ENCODE measurements at regions not wholly inside any gene's neighbourhood (a gene's known extent, or its start where the extent isn't known, plus 50 kb on each side); places are given as distances from the start of the nearest gene placed in this dataset.
A peak's percentile ranks its signal among the peaks of the same experiment; 100 is the strongest.

DNA sequence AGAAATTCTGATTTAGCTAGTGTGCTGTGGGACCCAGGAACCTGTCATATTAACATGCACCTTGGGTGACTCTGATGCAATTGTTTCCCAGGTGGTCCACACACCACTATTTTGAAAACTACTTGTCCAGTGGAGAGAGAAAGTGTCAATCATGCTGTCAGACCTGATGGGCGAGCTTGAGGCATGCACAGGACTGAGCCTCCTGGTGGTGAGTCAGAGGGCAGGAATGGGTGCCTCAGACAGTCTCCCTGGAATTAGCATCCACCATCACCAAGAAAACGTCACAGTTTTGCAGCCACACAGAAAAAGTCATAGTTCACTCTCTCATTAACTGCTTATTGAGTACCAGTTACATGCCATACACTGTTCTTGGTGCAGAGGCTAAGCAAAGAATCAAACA lies 181.8 kb upstream of the MAOA start:
- DNase-seq, result peak; percentile 1 to 50
- no peaks in the 10 kb centered on the region for H3K9me3 ChIP-seq (ENCODE audit: insufficient read depth, low read depth)
- no peak overlapping the region for H3K4me3 ChIP-seq
- ChIA-PET CTCF (no interaction called here), POLR2A (ENCODE audit: unreplicated experiment) (no interaction called here)
- H4K20me1 ChIP-seq (ENCODE audit: insufficient read depth), result no peaks in the 10 kb centered on the region
- H3K79me2 ChIP-seq (ENCODE audit: low read depth), result no peaks in the 10 kb centered on the region
- BruUV-seq (replicated peaks), result no TSS peak
- intact Hi-C loops (cut with micrococcal nuclease; ENCODE audit: unreplicated experiment), result no loop called here
- H3K27me3 ChIP-seq (ENCODE audit: insufficient read depth, low read depth), result no peaks in the 10 kb centered on the region
- no peaks in the 10 kb centered on the region for H3K4me1 ChIP-seq (replicated peaks; ENCODE audit: insufficient read depth)
- no peak overlapping the region for H3K27ac ChIP-seq
- no peaks in the 10 kb centered on the region for H3K36me3 ChIP-seq (ENCODE audit: low read depth)
- H3K9me2 ChIP-seq (ENCODE audit: insufficient read depth), result no peaks in the 10 kb centered on the region
- TF ChIP-seq, protein P1, sequence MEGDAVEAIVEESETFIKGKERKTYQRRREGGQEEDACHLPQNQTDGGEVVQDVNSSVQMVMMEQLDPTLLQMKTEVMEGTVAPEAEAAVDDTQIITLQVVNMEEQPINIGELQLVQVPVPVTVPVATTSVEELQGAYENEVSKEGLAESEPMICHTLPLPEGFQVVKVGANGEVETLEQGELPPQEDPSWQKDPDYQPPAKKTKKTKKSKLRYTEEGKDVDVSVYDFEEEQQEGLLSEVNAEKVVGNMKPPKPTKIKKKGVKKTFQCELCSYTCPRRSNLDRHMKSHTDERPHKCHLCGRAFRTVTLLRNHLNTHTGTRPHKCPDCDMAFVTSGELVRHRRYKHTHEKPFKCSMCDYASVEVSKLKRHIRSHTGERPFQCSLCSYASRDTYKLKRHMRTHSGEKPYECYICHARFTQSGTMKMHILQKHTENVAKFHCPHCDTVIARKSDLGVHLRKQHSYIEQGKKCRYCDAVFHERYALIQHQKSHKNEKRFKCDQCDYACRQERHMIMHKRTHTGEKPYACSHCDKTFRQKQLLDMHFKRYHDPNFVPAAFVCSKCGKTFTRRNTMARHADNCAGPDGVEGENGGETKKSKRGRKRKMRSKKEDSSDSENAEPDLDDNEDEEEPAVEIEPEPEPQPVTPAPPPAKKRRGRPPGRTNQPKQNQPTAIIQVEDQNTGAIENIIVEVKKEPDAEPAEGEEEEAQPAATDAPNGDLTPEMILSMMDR (conservative IDR thresholded peaks at IDR 0.05), result no peak
- no peak for TF ChIP-seq EZH2 (IDR thresholded peaks at IDR 0.05; ENCODE audit: low read depth)
- H3F3A ChIP-seq (ENCODE audit: insufficient read depth, low read depth), result no peaks in the 10 kb centered on the region
- H2AFZ ChIP-seq, result no peak overlapping the region
- no peak overlapping the region for H3K4me2 ChIP-seq

DNA sequence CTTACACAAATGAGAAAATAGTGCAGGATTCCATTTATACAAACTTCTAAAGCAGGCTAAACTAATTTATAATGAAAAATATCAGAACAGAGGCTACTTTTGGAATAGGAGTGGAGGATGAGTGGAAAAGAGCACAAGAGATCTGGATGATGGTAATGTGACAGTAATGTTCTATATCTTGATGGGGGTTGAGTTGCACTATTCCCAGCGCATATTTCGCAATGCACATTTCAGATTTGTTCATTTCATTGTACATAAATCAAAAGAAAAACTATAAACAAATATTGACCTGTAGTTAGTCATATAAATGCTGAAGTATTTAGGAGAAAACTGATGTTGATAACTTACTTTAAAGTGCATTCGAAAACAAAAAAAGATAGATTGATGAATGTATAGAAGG lies 177.0 kb upstream of the MAOA start:
- no peaks in the 10 kb centered on the region for H3K36me3 ChIP-seq (ENCODE audit: low read depth)
- no peaks in the 10 kb centered on the region for H3K4me1 ChIP-seq (replicated peaks; ENCODE audit: insufficient read depth)
- H3K27me3 ChIP-seq (ENCODE audit: insufficient read depth, low read depth), result no peaks in the 10 kb centered on the region
- no peak overlapping the region for H3K27ac ChIP-seq
- no peaks in the 10 kb centered on the region for H4K20me1 ChIP-seq (ENCODE audit: insufficient read depth)
- TF ChIP-seq EZH2 (IDR thresholded peaks at IDR 0.05; ENCODE audit: low read depth), result no peak
- TF ChIP-seq, protein P1 (conservative IDR thresholded peaks at IDR 0.05), result no peak
- H3K4me3 ChIP-seq, result no peak overlapping the region
- no peaks in the 10 kb centered on the region for H3K9me2 ChIP-seq (ENCODE audit: insufficient read depth)
- BruUV-seq (replicated peaks), result no TSS peak
- H3K9me3 ChIP-seq (ENCODE audit: insufficient read depth, low read depth), result no peaks in the 10 kb centered on the region
- no peak overlapping the region for H2AFZ ChIP-seq
- no peaks in the 10 kb centered on the region for H3F3A ChIP-seq (ENCODE audit: insufficient read depth, low read depth)
- POLR2A ChIA-PET (ENCODE audit: unreplicated experiment), result interaction anchor here (0.5 kb wide), 1 partner anchor 37 kb away, joined by 3 read pairs; no protein-coding TSS in a partner anchor
- intact Hi-C loops (cut with micrococcal nuclease; ENCODE audit: unreplicated experiment), result no loop called here
- H3K79me2 ChIP-seq (ENCODE audit: low read depth), result no peaks in the 10 kb centered on the region
- no peak overlapping the region for H3K4me2 ChIP-seq
- DNase-seq, result no peak
- CTCF ChIA-PET, result no interaction called here

DNA sequence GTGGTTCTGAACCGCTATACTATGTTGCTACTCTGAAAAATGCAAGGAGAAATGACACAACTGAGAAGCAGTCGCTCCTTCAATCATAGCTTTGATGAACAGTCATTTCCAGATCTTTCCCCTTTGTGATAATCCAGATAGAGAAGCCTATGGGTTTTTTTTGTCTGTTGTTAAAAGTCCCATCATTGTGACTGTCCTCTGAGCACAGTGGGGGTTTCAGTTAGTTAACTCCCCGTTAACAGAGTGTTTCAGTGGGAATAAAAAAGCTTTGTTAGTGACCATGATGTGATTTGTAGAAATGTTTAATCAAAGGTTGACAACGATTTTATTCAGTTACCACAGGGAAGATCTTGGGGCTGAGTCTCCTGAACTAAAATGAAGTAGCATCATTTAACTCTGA lies 176.2 kb upstream of the MAOA start:
- no TSS peak for BruUV-seq (replicated peaks)
- H2AFZ ChIP-seq, result no peak overlapping the region
- DNase-seq, result no peak
- H3K4me3 ChIP-seq, result no peak overlapping the region
- ChIA-PET POLR2A (ENCODE audit: unreplicated experiment) (interaction anchor here (0.6 kb wide), 1 partner anchor 125 kb away, joined by 5 read pairs; no protein-coding TSS in a partner anchor), CTCF (no interaction called here)
- no peaks in the 10 kb centered on the region for H3K36me3 ChIP-seq (ENCODE audit: low read depth)
- H3K9me3 ChIP-seq (ENCODE audit: insufficient read depth, low read depth), result no peaks in the 10 kb centered on the region
- intact Hi-C loops (cut with micrococcal nuclease; ENCODE audit: unreplicated experiment), result no loop called here
- H3F3A ChIP-seq (ENCODE audit: insufficient read depth, low read depth), result no peaks in the 10 kb centered on the region
- no peaks in the 10 kb centered on the region for H3K9me2 ChIP-seq (ENCODE audit: insufficient read depth)
- H3K4me1 ChIP-seq (replicated peaks; ENCODE audit: insufficient read depth), result no peaks in the 10 kb centered on the region
- H3K79me2 ChIP-seq (ENCODE audit: low read depth), result no peaks in the 10 kb centered on the region
- TF ChIP-seq EZH2 (IDR thresholded peaks at IDR 0.05; ENCODE audit: low read depth), result no peak
- TF ChIP-seq, protein P1 (conservative IDR thresholded peaks at IDR 0.05), result no peak
- no peak overlapping the region for H3K4me2 ChIP-seq
- H4K20me1 ChIP-seq (ENCODE audit: insufficient read depth), result no peaks in the 10 kb centered on the region
- H3K27ac ChIP-seq, result no peak overlapping the region
- no peaks in the 10 kb centered on the region for H3K27me3 ChIP-seq (ENCODE audit: insufficient read depth, low read depth)
